IMR-90 (cell line): ENCODE measurements at regions not wholly inside any gene's neighbourhood (a gene's known extent, or its start where the extent isn't known, plus 50 kb on each side); places are given as distances from the start of the nearest gene placed in this dataset.

Experiments used
- ATAC-seq: fragments of 200-7000 bp; cut with Tn5 transposase; 2 replicates; pipeline ENCODE4 v1.9.1; 2020; ENCODE audit warnings: low read depth, mild to moderate bottlenecking, moderate library complexity
- BruUV-seq: library from RNA; stranded (reverse); fragments of 400-500 nt; replicated peaks from 2 replicates; lab custom pipeline; 2021; lab: Mats Ljungman, UMichigan
- CTCF ChIA-PET: fragments of 300-600 bp; formaldehyde crosslinking; extraction: SDS; loops from one replicate; lab custom pipeline; 2021; ENCODE audit warnings: antibody characterized with exemption; lab: Yijun Ruan, JAX
- POLR2A ChIA-PET: fragments of 300-600 bp; sonication (Branson Sonifier 250); formaldehyde crosslinking; loops from one replicate; lab custom pipeline; 2022; ENCODE audit warnings: antibody characterized with exemption; ENCODE audit not compliant: unreplicated experiment; lab: Charles Lee
- DNase-seq: peaks from one replicate; pipeline ENCODE4 v3.0.0; 2013
- H2AFZ ChIP-seq: replicated peaks from 2 replicates; pipeline ENCODE3; 2013; ENCODE audit warnings: low read length, mild to moderate bottlenecking; ENCODE audit not compliant: poor library complexity
- H2AK5ac ChIP-seq: 2 replicates; pipeline ENCODE4 v1.6.1; 2013; ENCODE audit warnings: low read depth, low read length, inconsistent platforms
- H2AK9ac ChIP-seq: replicated peaks from 2 replicates; pipeline ENCODE3; 2013; ENCODE audit warnings: mild to moderate bottlenecking, low read depth, low read length, moderate library complexity; ENCODE audit not compliant: poor library complexity
- H2BK120ac ChIP-seq: 2 replicates; pipeline ENCODE4 v1.6.1; 2013; ENCODE audit warnings: low read depth, low read length, inconsistent platforms
- H2BK15ac ChIP-seq: 3 replicates; pipeline ENCODE4 v1.6.1; 2013; ENCODE audit warnings: low read depth, low read length, inconsistent platforms
- H2BK20ac ChIP-seq: 2 replicates; pipeline ENCODE4 v1.6.1; 2013; ENCODE audit warnings: low read depth, mild to moderate bottlenecking, inconsistent platforms, low read length, moderate library complexity
- H2BK5ac ChIP-seq: 2 replicates; pipeline ENCODE4 v1.6.1; 2013; ENCODE audit warnings: mild to moderate bottlenecking, low read depth, low read length, inconsistent platforms; ENCODE audit not compliant: poor library complexity, severe bottlenecking
- H3K14ac ChIP-seq: replicated peaks from 2 replicates; pipeline ENCODE4 v1.6.1; 2013; ENCODE audit warnings: low read depth, low read length, inconsistent platforms
- H3K18ac ChIP-seq: 2 replicates; pipeline ENCODE4 v1.6.1; 2013; ENCODE audit warnings: low read depth, low read length, control low read depth
- H3K23ac ChIP-seq: 2 replicates; pipeline ENCODE4 v1.6.1; 2013; ENCODE audit warnings: low read depth, low read length, inconsistent platforms
- H3K27ac ChIP-seq: 2 replicates; pipeline ENCODE4 v1.5.1; 2013; ENCODE audit warnings: mild to moderate bottlenecking, control low read depth, low read length; ENCODE audit not compliant: insufficient read depth
- H3K27me3 ChIP-seq: 2 replicates; pipeline ENCODE4 v1.6.1; 2013; ENCODE audit warnings: low read length; ENCODE audit not compliant: control insufficient read depth, insufficient read depth
- H3K36me3 ChIP-seq: 2 replicates; pipeline ENCODE4 v1.6.1; 2013; ENCODE audit warnings: low read length, mixed read lengths; ENCODE audit not compliant: control insufficient read depth, insufficient read depth
- H3K4ac ChIP-seq: 2 replicates; pipeline ENCODE4 v1.6.1; 2013; ENCODE audit warnings: low read depth, low read length, inconsistent platforms
- H3K4me1 ChIP-seq: 2 replicates; pipeline ENCODE4 v1.6.1; 2013; ENCODE audit warnings: low read length, mixed read lengths; ENCODE audit not compliant: control insufficient read depth, insufficient read depth
- H3K4me2 ChIP-seq: 2 replicates; pipeline ENCODE4 v1.6.1; 2013; ENCODE audit warnings: low read depth, mild to moderate bottlenecking, control low read depth, low read length, moderate library complexity
- H3K4me3 ChIP-seq: 2 replicates; pipeline ENCODE4 v1.5.1; 2013; ENCODE audit warnings: low read depth, mild to moderate bottlenecking, control low read depth, low read length, moderate library complexity; ENCODE audit not compliant: insufficient read depth
- H3K56ac ChIP-seq: 2 replicates; pipeline ENCODE4 v1.6.1; 2013; ENCODE audit warnings: low read length, inconsistent platforms; ENCODE audit not compliant: insufficient read depth; ENCODE audit errors: extremely low read depth
- H3K79me1 ChIP-seq, 2 experiments: 2 replicates each; pipeline ENCODE4 v1.6.1; 2013; ENCODE audit warnings: low read length in 2 of 2, inconsistent platforms in 1 of 2, low read depth in 1 of 2
- H3K9ac ChIP-seq: 2 replicates; pipeline ENCODE4 v1.6.1; 2013; ENCODE audit warnings: low read depth, low read length, control low read depth
- H3K9me1 ChIP-seq: 2 replicates; pipeline ENCODE4 v1.6.1; 2013; ENCODE audit warnings: low read length, inconsistent platforms; ENCODE audit not compliant: insufficient read depth
- H3K9me3 ChIP-seq: 2 replicates; pipeline ENCODE4 v1.6.1; 2013; ENCODE audit warnings: low read length; ENCODE audit not compliant: control insufficient read depth, insufficient read depth
- H4K20me1 ChIP-seq: 2 replicates; pipeline ENCODE4 v1.6.1; 2013; ENCODE audit warnings: low read length, inconsistent platforms; ENCODE audit not compliant: insufficient read depth
- H4K5ac ChIP-seq: 2 replicates; pipeline ENCODE4 v1.6.1; 2013; ENCODE audit warnings: mild to moderate bottlenecking, low read depth, low read length, control low read depth
- H4K8ac ChIP-seq, 2 experiments: 2 replicates each; pipeline ENCODE4 v1.6.1; 2013; ENCODE audit warnings: low read depth in 2 of 2, low read length in 2 of 2, control low read depth in 1 of 2, inconsistent platforms in 1 of 2
- H4K91ac ChIP-seq: 2 replicates; pipeline ENCODE4 v1.6.1; 2013; ENCODE audit warnings: low read depth, low read length, inconsistent platforms; ENCODE audit not compliant: insufficient read depth
- FOS ChIP-seq: fragments of 150-350 bp; IDR thresholded peaks from 2 replicates; pipeline ENCODE4 v1.6.1; 2016; ENCODE audit warnings: low read depth, low read length
- RCOR1 ChIP-seq: IDR thresholded peaks from 2 replicates; pipeline ENCODE4 v1.6.1; 2012; ENCODE audit warnings: mild to moderate bottlenecking, low read length, improper control_type of control experiment; ENCODE audit not compliant: insufficient replicate concordance
- SMC3 ChIP-seq: fragments of 150-350 bp; IDR thresholded peaks from 2 replicates; pipeline ENCODE4 v1.6.1; 2016; ENCODE audit warnings: low read depth, mild to moderate bottlenecking, antibody characterized with exemption, low read length, moderate library complexity
- dilution Hi-C: fragments of 300-500 bp; cut with HindIII; formaldehyde crosslinking; loops from one replicate; pipeline ENCODE4 v1.14.3; 2018; ENCODE audit warnings: low sequenced_read_pairs; ENCODE audit not compliant: unreplicated experiment
- in situ Hi-C: fragments of 300-500 bp; cut with MboI; formaldehyde crosslinking; loops from 3 replicates; pipeline ENCODE4 v1.14.3; 2019; ENCODE audit warnings: low sequenced_read_pairs, inconsistent platforms, mixed read lengths
- intact Hi-C: fragments of 100-400 bp; cut with micrococcal nuclease; formaldehyde crosslinking; loops from 2 replicates; pipeline ENCODE4 v1.10.0; 2022
- TF ChIP-seq, protein P1 (sequence below): conservative IDR thresholded peaks from 2 replicates; pipeline ENCODE4 v1.5.1; 2012; ENCODE audit warnings: mild to moderate bottlenecking, low read depth, low read length, improper control_type of control experiment

DNA sequence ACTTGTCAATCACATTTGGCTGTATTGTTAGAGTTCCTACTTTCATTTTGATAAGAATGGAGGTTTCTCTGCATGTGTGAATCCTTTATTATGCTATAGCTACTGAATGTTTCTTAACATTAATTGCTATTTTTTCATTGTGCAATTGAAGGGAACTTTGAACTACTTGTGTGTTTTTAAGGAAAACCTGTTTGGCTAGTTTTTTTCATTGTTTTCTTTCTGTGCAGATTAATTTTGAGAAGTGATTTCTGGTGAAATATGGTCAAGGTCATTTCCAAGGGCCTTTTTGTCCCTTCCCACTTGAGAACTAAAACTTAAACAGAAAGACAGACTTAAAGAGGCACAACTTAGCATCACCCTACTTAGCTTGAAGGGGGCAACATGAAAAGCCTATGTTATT is 1309.2 kb upstream of the WWC1 start:
- no TSS peak for BruUV-seq
- Histone ChIP-seq H3K4me3 (no peak overlapping the region), H3K9me3 (no peaks in the 10 kb centered on the region), H3K36me3 (no peaks in the 10 kb centered on the region), H4K20me1 (no peaks in the 10 kb centered on the region), H2AK5ac (no peak overlapping the region), H3K14ac (no peak overlapping the region), H2BK20ac (no peak overlapping the region), H3K9me1 (no peaks in the 10 kb centered on the region), H3K27ac (no peak overlapping the region), H3K23ac (no peak overlapping the region), H3K27me3 (no peaks in the 10 kb centered on the region), H3K79me1 (no peaks in the 10 kb centered on the region), H2AK9ac (no peak overlapping the region), H3K4me2 (no peak overlapping the region), H2BK5ac (no peak overlapping the region), H3K18ac (no peak overlapping the region), H4K5ac (no peak overlapping the region), H3K4ac (no peak overlapping the region), H2BK120ac (no peak overlapping the region), H3K56ac (no peak overlapping the region), H3K4me1 (no peaks in the 10 kb centered on the region), H4K8ac (no peak overlapping the region), H4K91ac (no peak overlapping the region), H2BK15ac (no peak overlapping the region), H2AFZ (no peak overlapping the region), H3K9ac (no peak overlapping the region)
- dilution Hi-C loops, result no loop called here
- ChIA-PET POLR2A (no interaction called here), CTCF (interaction anchor here (0.7 kb wide), 1 partner anchor 1683 kb away, joined by 3 read pairs; no protein-coding TSS in a partner anchor)
- in situ Hi-C loops, result no loop called here
- DNase-seq, result no peak
- ATAC-seq, result no peak
- intact Hi-C loops, result no loop called here
- TF ChIP-seq RCOR1, result no peak
- TF ChIP-seq, protein P1, sequence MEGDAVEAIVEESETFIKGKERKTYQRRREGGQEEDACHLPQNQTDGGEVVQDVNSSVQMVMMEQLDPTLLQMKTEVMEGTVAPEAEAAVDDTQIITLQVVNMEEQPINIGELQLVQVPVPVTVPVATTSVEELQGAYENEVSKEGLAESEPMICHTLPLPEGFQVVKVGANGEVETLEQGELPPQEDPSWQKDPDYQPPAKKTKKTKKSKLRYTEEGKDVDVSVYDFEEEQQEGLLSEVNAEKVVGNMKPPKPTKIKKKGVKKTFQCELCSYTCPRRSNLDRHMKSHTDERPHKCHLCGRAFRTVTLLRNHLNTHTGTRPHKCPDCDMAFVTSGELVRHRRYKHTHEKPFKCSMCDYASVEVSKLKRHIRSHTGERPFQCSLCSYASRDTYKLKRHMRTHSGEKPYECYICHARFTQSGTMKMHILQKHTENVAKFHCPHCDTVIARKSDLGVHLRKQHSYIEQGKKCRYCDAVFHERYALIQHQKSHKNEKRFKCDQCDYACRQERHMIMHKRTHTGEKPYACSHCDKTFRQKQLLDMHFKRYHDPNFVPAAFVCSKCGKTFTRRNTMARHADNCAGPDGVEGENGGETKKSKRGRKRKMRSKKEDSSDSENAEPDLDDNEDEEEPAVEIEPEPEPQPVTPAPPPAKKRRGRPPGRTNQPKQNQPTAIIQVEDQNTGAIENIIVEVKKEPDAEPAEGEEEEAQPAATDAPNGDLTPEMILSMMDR, result no peak
- TF ChIP-seq SMC3, result no peak
- no peak for TF ChIP-seq FOS
